DMS53 (cell line): ENCODE measurements at regions not wholly inside any gene's neighbourhood (a gene's known extent, or its start where the extent isn't known, plus 50 kb on each side); places are given as distances from the start of the nearest gene placed in this dataset.
"Not testable (repeated sequence)": the region's sequence is repeated elsewhere in the genome, so short reads cannot be mapped to it uniquely, and the experiment has no call there.

Source experiments
- DNase-seq: peaks from one replicate; lab custom pipeline; 2025; lab: John Stamatoyannopoulos, UW

GRCh38 chr6:93183531-93183972 is 235.8 kb downstream of the EPHA7 start:
- no peak for DNase-seq

GRCh38 chr6:93182938-93183479 is 236.3 kb downstream of the EPHA7 start:
- DNase-seq: no peak

DNA sequence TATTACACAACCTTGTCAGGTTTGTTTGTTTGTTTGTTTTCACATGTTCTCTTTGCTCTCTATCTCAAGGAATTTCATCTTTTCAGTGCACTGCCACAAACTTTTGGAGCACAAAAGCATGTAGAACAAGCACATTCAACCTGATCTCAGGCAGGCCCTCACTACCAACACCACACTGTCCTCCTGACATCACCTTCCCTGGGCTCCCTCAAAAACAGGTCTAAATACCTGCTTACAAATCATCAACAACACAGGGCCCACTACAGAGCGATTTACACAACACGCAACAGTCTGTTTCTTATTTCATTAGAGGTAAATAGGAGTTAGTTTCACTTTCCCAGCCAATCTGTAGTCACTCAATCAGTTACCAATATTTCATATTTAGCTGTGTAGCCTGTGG is 241.4 kb downstream of the EPHA7 start:
- peak; percentile 11 for DNase-seq

- peak; percentile 2 for DNase-seq
Measured at GRCh38 chr6:93177438-93177837, 241.9 kb downstream of the EPHA7 start.

DNA sequence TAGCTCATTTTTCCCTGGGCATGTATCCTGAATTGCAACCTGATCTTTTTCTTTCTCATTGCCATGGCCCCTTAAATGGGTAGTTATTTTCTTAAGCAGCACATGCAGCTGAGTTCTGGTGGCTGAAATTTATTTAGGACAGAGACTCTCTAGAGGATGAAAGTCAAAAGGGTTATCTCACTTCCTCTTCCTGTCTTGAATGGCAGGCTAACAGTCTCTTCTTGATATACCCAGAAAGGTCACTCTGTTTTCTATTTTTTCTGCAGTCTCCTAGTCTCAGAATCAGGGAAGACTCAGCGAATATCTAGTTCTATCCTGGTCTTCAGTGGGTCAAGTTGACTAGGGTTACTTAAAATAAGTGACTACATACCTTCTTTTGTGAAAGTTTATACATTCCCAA is 243.3 kb downstream of the EPHA7 start:
- DNase-seq: peak; percentile 19

GRCh38 chr6:93173573-93173972 is 245.8 kb downstream of the EPHA7 start:
- DNase-seq: not testable (repeated sequence)

DNA sequence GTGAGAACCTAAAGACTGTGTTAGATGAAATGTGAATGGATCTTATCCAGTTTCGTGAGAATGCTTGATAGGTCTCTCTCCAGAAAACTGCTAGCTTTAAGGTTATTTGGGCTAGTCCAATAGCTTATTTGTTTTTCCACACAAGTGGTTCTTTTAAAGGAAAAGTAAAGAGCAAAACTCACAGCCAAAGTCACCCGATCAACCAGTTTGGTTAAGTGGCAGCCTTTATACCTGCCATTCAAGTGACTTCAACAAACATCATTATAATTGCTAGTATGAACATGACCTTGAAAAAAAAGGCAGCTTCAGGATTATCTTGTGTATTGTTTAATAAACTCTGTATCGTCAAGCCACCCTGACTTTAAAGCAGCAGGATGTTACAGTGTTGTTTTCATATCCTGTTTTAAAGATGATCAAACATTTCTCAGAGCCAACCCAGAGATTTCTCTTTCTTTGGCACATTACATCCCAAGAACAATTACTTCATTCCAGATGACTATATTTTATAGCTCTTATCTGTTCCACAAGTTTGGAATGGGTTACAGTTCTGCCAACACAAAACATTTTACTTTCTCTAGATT is 253.4 kb downstream of the EPHA7 start:
- peak; percentile 95 for DNase-seq

DNA sequence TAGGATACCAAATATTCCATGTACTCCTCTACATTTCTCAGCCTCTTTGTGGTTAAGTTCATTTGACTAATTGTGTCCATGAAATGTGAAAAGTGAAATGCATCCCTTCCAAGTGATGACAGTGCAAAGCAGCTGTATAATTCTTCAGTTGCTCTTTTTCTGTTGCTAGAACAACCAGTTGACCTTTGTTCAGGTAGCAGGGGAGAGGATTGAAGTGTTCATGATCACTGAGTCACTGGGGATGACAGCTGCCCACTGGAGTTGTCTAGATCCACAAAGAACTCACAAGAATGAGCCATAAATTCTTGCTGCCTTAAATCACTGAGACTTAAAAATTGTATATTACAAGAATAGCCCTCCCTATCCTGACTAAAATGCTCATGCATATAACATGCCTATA is 254.6 kb downstream of the EPHA7 start:
- DNase-seq: peak; percentile 92

DNA sequence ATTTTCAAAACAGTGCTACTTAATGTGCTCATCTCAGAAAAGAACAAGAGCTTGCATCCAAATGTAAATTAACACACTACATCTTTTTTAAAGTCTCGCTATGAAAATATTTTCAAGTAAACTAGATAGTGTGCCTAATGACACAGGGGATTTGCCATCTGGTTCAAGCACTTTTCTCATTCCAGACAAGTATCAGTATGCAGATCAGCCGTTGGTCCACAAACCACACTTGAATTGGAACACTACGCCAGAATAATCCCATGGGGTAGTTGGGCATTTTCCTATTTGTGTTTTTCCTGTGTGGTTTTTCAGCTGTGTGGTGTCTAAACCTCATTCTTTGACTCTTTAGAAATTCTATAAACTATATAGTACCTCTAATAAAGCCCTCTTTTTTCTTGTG is 256.2 kb downstream of the EPHA7 start:
- DNase-seq: peak; percentile 40

GRCh38 chr6:93139408-93140081 is 279.8 kb downstream of the EPHA7 start:
- no peak for DNase-seq

DNA sequence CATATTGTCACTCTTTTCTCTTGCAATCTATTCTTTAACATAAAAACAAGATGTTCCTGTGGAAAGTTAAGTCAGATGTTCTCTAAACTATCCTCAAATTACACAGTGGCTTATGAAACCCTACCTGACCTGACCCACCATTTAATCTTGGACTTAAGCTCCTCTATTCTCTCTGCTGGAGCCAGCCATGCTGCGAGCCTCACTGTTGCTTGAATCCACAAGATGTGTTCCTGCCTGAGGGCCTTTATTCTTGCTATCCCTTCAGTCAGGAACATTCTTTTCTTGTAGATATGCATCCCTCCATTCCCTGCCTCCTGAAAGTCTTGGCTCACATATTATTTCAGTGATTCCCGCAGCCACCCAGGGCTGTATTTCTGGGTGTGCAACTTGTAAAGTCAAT is 283.2 kb downstream of the EPHA7 start:
- DNase-seq: no peak

GRCh38 chr6:93124006-93124632 is 295.2 kb downstream of the EPHA7 start:
- no peak for DNase-seq

DNA sequence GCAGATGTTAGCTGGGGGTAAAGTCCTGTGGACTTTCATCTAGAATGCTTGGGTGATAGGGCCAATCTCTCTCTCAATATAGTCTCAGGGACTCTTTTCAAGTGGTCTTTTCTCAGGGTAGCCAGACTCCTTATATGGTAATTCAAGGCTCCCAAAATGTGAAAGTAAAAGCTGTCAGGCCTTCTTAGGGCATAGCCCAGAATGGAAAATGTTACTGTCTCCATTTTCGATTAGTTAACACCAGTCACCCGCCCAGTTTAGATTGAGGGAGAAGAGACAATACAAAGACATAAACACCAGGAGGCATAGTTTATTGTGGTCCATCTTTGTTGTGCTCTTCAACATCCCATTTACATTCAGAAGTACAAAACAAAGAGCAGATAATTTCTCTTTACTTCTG is 295.8 kb downstream of the EPHA7 start:
- no peak for DNase-seq

DNA sequence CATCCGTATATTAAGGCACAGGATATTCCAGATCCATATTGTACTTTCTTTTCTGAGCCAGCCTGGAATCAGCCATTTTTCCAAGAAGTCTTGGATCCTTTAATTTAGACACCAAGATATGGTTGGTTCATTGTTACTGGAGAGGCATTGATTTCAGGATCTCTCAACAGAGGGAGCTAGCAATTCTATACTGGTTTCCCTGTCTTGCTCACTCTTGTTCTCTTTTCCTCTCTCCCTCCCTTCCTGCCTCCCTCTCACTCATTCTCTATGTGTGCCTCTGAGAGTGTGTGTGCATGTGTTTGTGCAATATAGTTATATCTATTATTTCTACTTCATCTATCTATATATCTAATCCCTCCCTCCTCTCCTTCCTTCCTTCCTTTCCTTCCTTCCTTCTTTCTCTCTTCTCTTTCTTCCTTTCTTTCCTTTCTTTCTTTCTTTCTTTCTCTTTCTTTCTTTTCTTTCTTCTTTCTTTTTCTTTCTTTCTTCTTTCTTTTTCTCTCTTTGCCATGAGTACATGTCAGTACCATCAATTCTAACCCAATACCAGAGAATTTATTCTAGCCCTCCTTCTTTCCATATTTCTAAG is 299.1 kb downstream of the EPHA7 start:
- DNase-seq: no peak

GRCh38 chr6:93105907-93106306 is 313.5 kb downstream of the EPHA7 start:
- no peak for DNase-seq

- DNase-seq: no peak
Measured at GRCh38 chr6:93105017-93105416, 314.3 kb downstream of the EPHA7 start.

DNA sequence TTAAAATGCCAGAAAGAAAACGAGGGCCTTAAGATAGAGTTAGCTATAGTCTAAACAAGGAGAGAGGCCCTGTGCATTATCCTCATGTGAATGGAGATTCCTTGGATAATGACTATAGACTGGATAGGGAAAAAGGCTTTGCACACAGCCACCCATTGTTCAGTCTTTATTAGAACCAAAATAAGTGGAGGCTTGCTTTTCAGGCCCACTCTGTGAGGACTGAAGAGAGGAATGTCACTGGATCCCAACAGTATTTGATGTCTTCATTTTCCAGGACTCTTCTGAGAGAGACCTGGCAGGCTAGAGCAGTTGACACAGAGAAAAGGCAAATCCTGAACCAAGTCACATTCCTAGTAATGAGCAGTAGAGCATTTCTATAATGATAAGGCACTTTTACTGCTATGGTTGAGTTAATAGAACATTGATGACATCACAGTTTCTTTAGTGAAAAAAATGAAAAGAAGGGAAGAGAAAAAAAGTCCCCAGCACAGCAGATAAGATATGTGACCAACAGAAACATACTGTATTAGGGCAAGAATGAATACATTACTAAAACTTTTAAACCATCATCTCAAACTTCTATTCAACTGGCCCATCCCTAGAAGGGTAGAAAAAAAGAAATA is 315.1 kb downstream of the EPHA7 start:
- DNase-seq: peak; percentile 1

DNA sequence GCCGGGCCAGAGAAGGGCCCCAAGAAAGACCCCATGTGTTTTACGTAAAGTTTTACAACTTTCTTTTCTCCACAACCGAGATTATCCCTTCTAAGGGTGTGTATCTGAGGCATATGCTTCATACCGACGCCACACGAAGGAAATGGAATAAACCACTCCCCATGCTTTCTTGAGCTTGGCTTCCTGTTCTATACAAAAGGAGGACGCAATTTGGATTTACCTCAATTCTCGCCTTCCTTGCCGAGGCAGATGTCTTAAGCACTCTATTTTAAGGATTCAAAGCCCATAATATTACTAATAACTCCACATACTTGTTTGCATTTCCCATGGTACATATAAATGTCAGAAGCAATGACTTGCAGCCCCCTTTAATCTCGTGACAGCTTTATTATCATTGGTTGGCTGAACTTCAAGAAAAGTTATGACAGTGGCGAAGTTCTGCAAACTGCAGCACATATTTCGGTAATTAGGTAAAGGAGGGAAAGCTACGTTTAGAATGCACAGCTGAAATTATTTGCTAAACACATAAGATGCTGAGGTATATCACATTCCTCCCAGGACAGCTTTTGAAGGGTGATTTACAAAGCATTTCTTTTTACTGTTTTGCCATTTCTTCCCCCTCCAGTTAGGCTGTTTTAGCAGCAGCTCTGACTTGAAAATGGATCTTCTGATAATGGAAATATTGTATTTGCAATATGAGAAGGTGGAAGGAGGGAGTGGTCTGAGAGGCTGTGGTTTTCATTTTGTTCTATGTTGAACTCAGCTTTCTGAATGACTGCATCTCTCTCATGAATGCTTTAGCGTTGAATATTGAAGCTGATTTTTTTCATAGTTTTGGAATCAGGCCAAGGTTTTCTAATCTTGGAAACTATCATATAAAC is 330.5 kb downstream of the EPHA7 start:
- no peak for DNase-seq

DNA sequence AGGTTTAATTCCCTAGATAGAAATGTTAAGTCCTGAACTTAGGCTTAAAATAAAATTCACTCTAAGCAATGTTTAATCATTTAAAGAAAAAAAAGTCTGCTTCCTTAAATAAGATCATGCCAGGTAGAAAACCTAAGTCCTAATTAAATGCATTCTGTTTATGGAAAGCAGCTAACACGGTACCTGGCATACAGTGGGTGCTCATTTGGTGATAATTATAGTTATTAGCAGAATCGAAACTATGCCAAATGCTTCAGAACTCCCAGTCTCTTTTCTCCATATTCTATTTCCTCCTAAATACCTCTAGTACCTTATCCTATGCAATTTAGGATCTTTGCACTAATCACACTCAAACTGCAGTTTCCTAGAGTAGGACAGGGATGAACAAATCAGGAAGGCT is 331.8 kb downstream of the EPHA7 start:
- no peak for DNase-seq

GRCh38 chr6:93086351-93086750 is 333.0 kb downstream of the EPHA7 start:
- no peak for DNase-seq
